Calu3 (cell line): ENCODE measurements at regions not wholly inside any gene's neighbourhood (a gene's known extent, or its start where the extent isn't known, plus 50 kb on each side); places are given as distances from the start of the nearest gene placed in this dataset.
A peak's percentile ranks its signal among the peaks of the same experiment; 100 is the strongest.

ENCODE experiments used
- BruUV-seq: library from RNA; stranded (reverse); fragments of 400-500 nt; replicated peaks from 2 replicates; lab custom pipeline; 2021; lab: Mats Ljungman, UMichigan
- CTCF ChIA-PET: fragments of 300-600 bp; sonication (Branson Sonifier 250); formaldehyde crosslinking; loops from one replicate; lab custom pipeline; 2022; ENCODE audit warnings: antibody characterized with exemption; lab: Charles Lee
- DNase-seq: peaks from one replicate; pipeline ENCODE4 v3.0.0; 2022
- H3K27ac Mint-ChIP-seq: one replicate; pipeline ENCODE4 v1.8.0; 2022; ENCODE audit warnings: mixed read lengths; ENCODE audit not compliant: unreplicated experiment
- H3K27me3 Mint-ChIP-seq: one replicate; pipeline ENCODE4 v1.8.0; 2022; ENCODE audit warnings: mixed read lengths; ENCODE audit not compliant: unreplicated experiment
- H3K36me3 Mint-ChIP-seq: one replicate; pipeline ENCODE4 v1.8.0; 2022; ENCODE audit warnings: mild to moderate bottlenecking, moderate library complexity, mixed read lengths; ENCODE audit not compliant: insufficient read depth, unreplicated experiment
- H3K4me1 Mint-ChIP-seq: one replicate; pipeline ENCODE4 v1.8.0; 2022; ENCODE audit warnings: mild to moderate bottlenecking, low read depth, mixed read lengths; ENCODE audit not compliant: unreplicated experiment
- H3K4me3 Mint-ChIP-seq: one replicate; pipeline ENCODE4 v1.8.0; 2022; ENCODE audit warnings: mild to moderate bottlenecking, low read depth, moderate library complexity, mixed read lengths; ENCODE audit not compliant: unreplicated experiment
- H3K9me3 Mint-ChIP-seq: one replicate; pipeline ENCODE4 v1.8.0; 2022; ENCODE audit warnings: low read depth, mixed read lengths; ENCODE audit not compliant: unreplicated experiment
- CTCF ChIP-seq: fragments of 200-600 bp; IDR thresholded peaks from one replicate; pipeline ENCODE4 v1.8.0; 2022; ENCODE audit warnings: antibody characterized with exemption; ENCODE audit not compliant: unreplicated experiment
- intact Hi-C: fragments of 100-400 bp; cut with micrococcal nuclease; formaldehyde crosslinking; loops from one replicate; pipeline ENCODE4 v1.10.0; 2022; ENCODE audit not compliant: unreplicated experiment

DNA sequence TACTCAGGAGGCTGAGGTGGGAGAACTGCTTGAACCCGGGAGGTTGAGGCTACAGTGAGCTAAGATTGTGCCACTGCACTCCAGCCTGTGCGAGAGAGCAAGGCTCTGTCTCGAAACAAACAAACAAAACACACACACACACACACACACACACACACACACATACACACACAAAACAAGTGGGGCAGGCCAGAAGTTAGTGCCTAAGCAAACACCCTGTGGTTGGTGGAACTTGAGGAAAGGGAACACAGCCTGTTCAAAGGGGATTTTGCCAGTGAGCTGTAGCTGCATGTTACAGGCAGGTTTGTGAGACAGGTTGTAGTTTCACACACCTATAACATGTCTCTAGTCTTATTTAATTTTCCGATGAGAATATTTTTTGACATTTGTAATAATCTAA is 175.3 kb upstream of the CLEC14A start:
- Mint-ChIP-seq H3K4me1 (no peaks in the 10 kb centered on the region), H3K36me3 (no peaks in the 10 kb centered on the region), H3K4me3 (no peak overlapping the region), H3K27ac (no peak overlapping the region), H3K27me3 (no peaks in the 10 kb centered on the region), H3K9me3 (no peaks in the 10 kb centered on the region)
- DNase-seq, result no peak
- no TSS peak for BruUV-seq
- CTCF ChIA-PET, result no interaction called here
- intact Hi-C loops, result no loop called here
- no peak for TF ChIP-seq CTCF

- H3K4me3 Mint-ChIP-seq, result no peak overlapping the region
- H3K4me1 Mint-ChIP-seq, result no peaks in the 10 kb centered on the region
- BruUV-seq, result no TSS peak
- intact Hi-C loops, result no loop called here
- no peak for TF ChIP-seq CTCF
- peaks cover 2% of the 10 kb centered on the region for H3K9me3 Mint-ChIP-seq
- no peak for DNase-seq
- H3K27ac Mint-ChIP-seq, result no peak overlapping the region
- CTCF ChIA-PET, result no interaction called here
- H3K36me3 Mint-ChIP-seq, result no peaks in the 10 kb centered on the region
- no peaks in the 10 kb centered on the region for H3K27me3 Mint-ChIP-seq
Measured at GRCh38 chr14:38430522-38430921, 174.6 kb upstream of the CLEC14A start.

DNA sequence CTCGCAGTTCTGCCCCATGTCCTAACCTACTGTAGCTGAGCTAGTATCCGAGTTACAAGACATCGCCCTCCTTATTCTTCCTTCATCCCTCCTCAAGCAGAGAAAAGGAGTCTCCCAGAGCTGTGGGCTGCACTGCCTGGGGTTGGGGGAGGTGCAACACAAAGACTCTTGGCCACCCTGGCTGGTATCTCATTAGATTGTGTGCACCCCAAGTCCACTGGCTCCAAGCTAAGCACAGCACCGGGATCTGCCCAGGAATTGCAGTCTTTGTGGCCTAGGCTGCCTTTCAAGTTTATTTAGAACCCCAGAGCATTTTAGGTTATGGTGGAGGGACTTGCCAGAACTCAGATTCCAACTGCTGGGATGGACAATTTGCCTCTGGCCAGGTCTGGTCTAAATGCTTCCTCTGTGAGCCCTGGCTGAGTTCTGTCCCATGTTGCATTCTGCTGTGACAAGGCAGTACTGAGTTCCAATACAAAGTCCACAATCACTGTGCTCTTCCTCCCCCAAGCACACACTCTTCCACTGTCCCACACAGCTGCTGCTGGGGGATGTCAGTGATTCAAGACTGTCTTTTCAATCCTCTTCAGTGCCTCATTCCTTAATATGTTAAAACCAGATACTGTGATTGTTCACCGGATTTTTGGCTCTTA is 169.6 kb upstream of the CLEC14A start:
- Mint-ChIP-seq H3K4me1 (no peaks in the 10 kb centered on the region), H3K9me3 (peaks cover 7% of the 10 kb centered on the region), H3K4me3 (no peak overlapping the region), H3K27ac (no peak overlapping the region), H3K27me3 (no peaks in the 10 kb centered on the region), H3K36me3 (no peaks in the 10 kb centered on the region)
- no TSS peak for BruUV-seq
- no peak for TF ChIP-seq CTCF
- intact Hi-C loops, result no loop called here
- DNase-seq, result no peak
- CTCF ChIA-PET, result no interaction called here

GRCh38 chr14:38420048-38420447 is 164.2 kb upstream of the CLEC14A start:
- Mint-ChIP-seq H3K9me3 (peaks cover 5% of the 10 kb centered on the region), H3K36me3 (no peaks in the 10 kb centered on the region), H3K27ac (no peak overlapping the region), H3K4me3 (peak overlapping the region; percentile 27), H3K27me3 (no peaks in the 10 kb centered on the region), H3K4me1 (peaks cover 9% of the 10 kb centered on the region)
- intact Hi-C loops, result no loop called here
- no peak for DNase-seq
- BruUV-seq, result no TSS peak
- no peak for TF ChIP-seq CTCF
- CTCF ChIA-PET, result no interaction called here
